SK-N-SH treated with all-trans-retinoic acid at 6 μM for 48 hours (cell line): ENCODE measurements at regions not wholly inside any gene's neighbourhood (a gene's known extent, or its start where the extent isn't known, plus 50 kb on each side); places are given as distances from the start of the nearest gene placed in this dataset.
"Not testable (repeated sequence)": the region's sequence is repeated elsewhere in the genome, so short reads cannot be mapped to it uniquely, and the experiment has no call there.

ENCODE experiments used
- ATAC-seq: fragments of 200-7000 bp; cut with Tn5 transposase; 3 replicates; pipeline ENCODE4 v1.9.1; 2020; ENCODE audit warnings: mild to moderate bottlenecking, moderate library complexity
- BACH2 ChIP-seq: fragments of 250-450 bp; sonication (Bioruptor Pico); IDR thresholded peaks from 2 replicates; pipeline ENCODE4 v1.9.0; 2021; ENCODE audit warnings: mild to moderate bottlenecking, borderline replicate concordance
- CSDC2 ChIP-seq: fragments of 250-450 bp; sonication (Bioruptor Pico); IDR thresholded peaks from 2 replicates; pipeline ENCODE4 v1.5.0; 2020; ENCODE audit warnings: mild to moderate bottlenecking, moderate library complexity
- ISL1 ChIP-seq: fragments of 250-450 bp; sonication (Bioruptor Pico); IDR thresholded peaks from 2 replicates; pipeline ENCODE4 v2.1.2; 2022; ENCODE audit warnings: mild to moderate bottlenecking, moderate library complexity
- OSR1 ChIP-seq: fragments of 250-450 bp; sonication (Bioruptor Pico); IDR thresholded peaks from 2 replicates; pipeline ENCODE4 v1.8.0; 2022; ENCODE audit warnings: moderate library complexity, mild to moderate bottlenecking, inconsistent platforms
- PPARA ChIP-seq: fragments of 250-450 bp; sonication (Bioruptor Pico); IDR thresholded peaks from 2 replicates; pipeline ENCODE4 v1.5.0; 2020; ENCODE audit warnings: mild to moderate bottlenecking, borderline replicate concordance
- RARB ChIP-seq: fragments of 250-450 bp; sonication (Bioruptor Pico); IDR thresholded peaks from 2 replicates; pipeline ENCODE4 v1.8.0; 2021; ENCODE audit warnings: mild to moderate bottlenecking, moderate library complexity
- SNAI2 ChIP-seq: fragments of 250-450 bp; sonication (Bioruptor Pico); IDR thresholded peaks from 2 replicates; pipeline ENCODE4 v1.5.0; 2020; ENCODE audit warnings: mild to moderate bottlenecking, moderate library complexity
- TCF4 ChIP-seq: fragments of 250-450 bp; sonication (Bioruptor Pico); IDR thresholded peaks from 2 replicates; pipeline ENCODE4 v1.8.0; 2021; ENCODE audit warnings: mild to moderate bottlenecking, moderate library complexity, borderline replicate concordance
- TOX ChIP-seq: fragments of 250-450 bp; sonication (Bioruptor Pico); IDR thresholded peaks from 2 replicates; pipeline ENCODE4 v1.8.0; 2021; ENCODE audit warnings: mild to moderate bottlenecking, moderate library complexity, borderline replicate concordance
- ZC3H10 ChIP-seq: fragments of 250-450 bp; sonication (Bioruptor Pico); IDR thresholded peaks from 2 replicates; pipeline ENCODE4 v1.5.1; 2021; ENCODE audit warnings: mild to moderate bottlenecking, moderate library complexity
- ZFP3 ChIP-seq: fragments of 250-450 bp; sonication (Bioruptor Pico); IDR thresholded peaks from 2 replicates; pipeline ENCODE4 v1.5.0; 2020; ENCODE audit warnings: mild to moderate bottlenecking, moderate library complexity
- ZFP30 ChIP-seq: fragments of 450-650 bp; formaldehyde crosslinking; IDR thresholded peaks from 2 replicates; pipeline ENCODE4 v1.5.0; 2022; ENCODE audit warnings: mild to moderate bottlenecking, moderate library complexity
- ZNF565 ChIP-seq: fragments of 450-650 bp; formaldehyde crosslinking; conservative IDR thresholded peaks from 2 replicates; pipeline ENCODE4 v1.5.0; 2020; ENCODE audit warnings: low read depth, mild to moderate bottlenecking, moderate library complexity
- ZNF70 ChIP-seq: fragments of 450-650 bp; formaldehyde crosslinking; IDR thresholded peaks from 2 replicates; pipeline ENCODE4 v1.5.0; 2020; ENCODE audit warnings: mild to moderate bottlenecking, moderate library complexity
- ZNF8 ChIP-seq: fragments of 450-650 bp; formaldehyde crosslinking; IDR thresholded peaks from 2 replicates; pipeline ENCODE4 v1.5.0; 2020; ENCODE audit warnings: mild to moderate bottlenecking, moderate library complexity
- TF ChIP-seq, protein P1 (sequence below): fragments of 250-450 bp; sonication (Bioruptor Pico); IDR thresholded peaks from 2 replicates; pipeline ENCODE4 v1.8.0; 2020; ENCODE audit warnings: mild to moderate bottlenecking, moderate library complexity, borderline replicate concordance
- TF ChIP-seq, protein P2 (sequence below): fragments of 250-450 bp; sonication (Bioruptor Pico); IDR thresholded peaks from 2 replicates; pipeline ENCODE4 v1.5.1; 2020; ENCODE audit warnings: low read depth, mild to moderate bottlenecking, moderate library complexity
- TF ChIP-seq, protein P3 (sequence below): fragments of 250-450 bp; sonication (Bioruptor Pico); IDR thresholded peaks from 2 replicates; pipeline ENCODE4 v1.5.1; 2021; ENCODE audit warnings: mild to moderate bottlenecking, moderate library complexity
- TF ChIP-seq, protein P4 (sequence below): fragments of 250-450 bp; sonication (Bioruptor Pico); IDR thresholded peaks from 2 replicates; pipeline ENCODE4 v1.8.0; 2021; ENCODE audit warnings: low read depth, mild to moderate bottlenecking, moderate library complexity, borderline replicate concordance

DNA sequence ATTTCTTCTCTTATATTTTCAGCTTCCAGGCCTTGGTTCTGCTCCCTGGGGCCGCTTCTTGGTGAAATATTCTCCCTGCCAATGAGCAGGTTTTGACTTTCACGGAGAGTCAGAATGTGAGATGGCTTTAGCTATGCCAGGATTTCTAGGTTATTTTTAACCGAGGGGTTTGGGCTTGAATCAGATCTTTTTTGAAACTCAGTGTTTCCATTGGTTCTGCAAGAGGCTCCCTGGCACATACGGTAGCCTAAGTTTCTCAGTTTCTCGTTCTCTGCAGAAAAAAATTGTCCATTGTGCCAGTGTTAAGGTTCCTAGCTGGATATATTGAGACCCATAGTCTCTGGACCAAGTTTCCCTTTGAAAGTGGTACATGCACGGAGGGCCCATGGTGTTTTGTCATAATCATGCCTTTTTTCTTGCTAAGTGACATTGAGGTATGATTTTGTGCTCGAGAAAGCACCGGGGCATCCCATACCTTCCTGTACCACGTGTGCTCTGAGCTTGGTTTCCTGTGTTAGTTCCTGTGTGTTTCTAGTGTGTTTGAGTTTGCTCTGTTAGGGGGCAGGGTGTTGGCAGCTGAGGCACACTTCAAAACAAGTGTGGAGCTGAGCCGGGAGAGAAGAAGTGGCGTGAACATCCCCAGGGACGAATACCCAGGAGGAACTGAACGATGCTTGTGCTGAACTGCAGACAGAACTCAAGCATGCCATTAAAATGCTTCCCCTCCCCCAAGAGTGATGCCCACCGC, 127.2 kb downstream of the HS3ST3B1 start:
- ATAC-seq: no peak
- TF ChIP-seq TOX (CRISPR knock-in tag): no peak
- TF ChIP-seq ZFP30 (CRISPR knock-in tag): no peak
- TF ChIP-seq SNAI2 (CRISPR knock-in tag): no peak
- TF ChIP-seq ZC3H10 (CRISPR knock-in tag): no peak
- no peak for TF ChIP-seq BACH2 (CRISPR knock-in tag)
- TF ChIP-seq, protein P1, sequence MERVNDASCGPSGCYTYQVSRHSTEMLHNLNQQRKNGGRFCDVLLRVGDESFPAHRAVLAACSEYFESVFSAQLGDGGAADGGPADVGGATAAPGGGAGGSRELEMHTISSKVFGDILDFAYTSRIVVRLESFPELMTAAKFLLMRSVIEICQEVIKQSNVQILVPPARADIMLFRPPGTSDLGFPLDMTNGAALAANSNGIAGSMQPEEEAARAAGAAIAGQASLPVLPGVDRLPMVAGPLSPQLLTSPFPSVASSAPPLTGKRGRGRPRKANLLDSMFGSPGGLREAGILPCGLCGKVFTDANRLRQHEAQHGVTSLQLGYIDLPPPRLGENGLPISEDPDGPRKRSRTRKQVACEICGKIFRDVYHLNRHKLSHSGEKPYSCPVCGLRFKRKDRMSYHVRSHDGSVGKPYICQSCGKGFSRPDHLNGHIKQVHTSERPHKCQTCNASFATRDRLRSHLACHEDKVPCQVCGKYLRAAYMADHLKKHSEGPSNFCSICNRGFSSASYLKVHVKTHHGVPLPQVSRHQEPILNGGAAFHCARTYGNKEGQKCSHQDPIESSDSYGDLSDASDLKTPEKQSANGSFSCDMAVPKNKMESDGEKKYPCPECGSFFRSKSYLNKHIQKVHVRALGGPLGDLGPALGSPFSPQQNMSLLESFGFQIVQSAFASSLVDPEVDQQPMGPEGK (CRISPR knock-in tag): no peak
- no peak for TF ChIP-seq OSR1
- TF ChIP-seq, protein P2, sequence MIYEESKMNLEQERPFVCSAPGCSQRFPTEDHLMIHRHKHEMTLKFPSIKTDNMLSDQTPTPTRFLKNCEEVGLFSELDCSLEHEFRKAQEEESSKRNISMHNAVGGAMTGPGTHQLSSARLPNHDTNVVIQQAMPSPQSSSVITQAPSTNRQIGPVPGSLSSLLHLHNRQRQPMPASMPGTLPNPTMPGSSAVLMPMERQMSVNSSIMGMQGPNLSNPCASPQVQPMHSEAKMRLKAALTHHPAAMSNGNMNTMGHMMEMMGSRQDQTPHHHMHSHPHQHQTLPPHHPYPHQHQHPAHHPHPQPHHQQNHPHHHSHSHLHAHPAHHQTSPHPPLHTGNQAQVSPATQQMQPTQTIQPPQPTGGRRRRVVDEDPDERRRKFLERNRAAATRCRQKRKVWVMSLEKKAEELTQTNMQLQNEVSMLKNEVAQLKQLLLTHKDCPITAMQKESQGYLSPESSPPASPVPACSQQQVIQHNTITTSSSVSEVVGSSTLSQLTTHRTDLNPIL: no peak
- TF ChIP-seq ZNF565 (CRISPR knock-in tag): no peak
- no peak for TF ChIP-seq ZFP3
- TF ChIP-seq ZNF8 (CRISPR knock-in tag): no peak

DNA sequence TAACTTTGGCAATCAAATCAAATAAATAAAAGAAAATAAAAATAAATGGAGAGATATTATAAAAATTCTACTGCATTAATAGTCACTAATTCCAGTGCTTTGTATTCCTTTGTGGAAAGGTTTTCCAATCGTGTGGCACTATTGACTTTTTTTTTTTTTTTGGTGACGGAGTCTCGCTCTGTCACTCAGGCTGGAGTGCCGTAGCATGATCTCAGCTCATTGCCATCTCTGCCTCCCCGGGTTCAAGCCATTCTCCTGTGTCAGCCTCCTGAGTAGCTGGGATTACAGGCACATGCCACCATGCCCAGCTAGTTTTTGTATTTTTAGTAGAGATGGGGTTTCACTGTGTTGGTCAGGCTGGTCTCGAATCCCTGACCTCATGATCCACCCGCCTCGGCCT, 122.3 kb downstream of the HS3ST3B1 start:
- not testable (repeated sequence) for ATAC-seq

DNA sequence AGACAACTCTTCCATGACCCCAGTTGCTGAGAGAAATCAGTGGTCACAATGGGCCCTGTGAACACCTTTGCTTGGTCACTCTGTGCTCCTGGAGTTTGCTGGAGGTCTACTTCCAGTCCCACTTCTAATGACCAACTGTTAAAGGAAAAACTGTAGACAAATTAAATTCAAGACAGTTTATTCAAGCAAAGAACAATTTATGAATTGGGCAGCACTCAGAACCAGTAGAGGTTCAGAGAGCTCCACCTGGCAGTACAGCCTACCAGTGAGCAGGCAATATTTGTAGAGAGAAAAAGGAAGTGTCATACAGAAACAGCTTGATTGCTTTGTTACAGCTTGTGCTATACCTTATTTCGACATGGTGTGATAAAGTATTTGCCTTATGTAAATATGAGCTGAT, 116.5 kb downstream of the HS3ST3B1 start:
- TF ChIP-seq, protein P2: no peak
- TF ChIP-seq ZNF70 (CRISPR knock-in tag): no peak
- TF ChIP-seq CSDC2 (CRISPR knock-in tag): no peak
- ATAC-seq: no peak

DNA sequence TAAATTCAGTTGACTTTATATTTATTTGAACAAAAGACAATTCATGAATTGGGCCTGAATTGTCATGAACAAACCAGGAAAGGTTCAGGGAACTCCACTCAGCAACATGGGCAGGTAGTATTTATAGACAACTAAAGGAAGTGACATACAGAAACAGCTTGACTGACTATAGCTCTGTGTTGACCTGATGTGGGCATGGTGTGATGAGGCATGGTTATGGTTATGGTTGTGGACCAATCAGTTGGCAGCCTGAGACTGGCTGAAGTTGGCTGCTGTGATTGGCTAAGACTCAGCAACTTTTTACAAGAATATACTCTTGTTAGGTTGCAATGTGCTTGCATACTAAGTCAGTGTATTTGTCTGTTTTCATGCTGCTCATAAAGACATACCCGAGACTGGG, 108.4 kb downstream of the HS3ST3B1 start:
- TF ChIP-seq, protein P3, sequence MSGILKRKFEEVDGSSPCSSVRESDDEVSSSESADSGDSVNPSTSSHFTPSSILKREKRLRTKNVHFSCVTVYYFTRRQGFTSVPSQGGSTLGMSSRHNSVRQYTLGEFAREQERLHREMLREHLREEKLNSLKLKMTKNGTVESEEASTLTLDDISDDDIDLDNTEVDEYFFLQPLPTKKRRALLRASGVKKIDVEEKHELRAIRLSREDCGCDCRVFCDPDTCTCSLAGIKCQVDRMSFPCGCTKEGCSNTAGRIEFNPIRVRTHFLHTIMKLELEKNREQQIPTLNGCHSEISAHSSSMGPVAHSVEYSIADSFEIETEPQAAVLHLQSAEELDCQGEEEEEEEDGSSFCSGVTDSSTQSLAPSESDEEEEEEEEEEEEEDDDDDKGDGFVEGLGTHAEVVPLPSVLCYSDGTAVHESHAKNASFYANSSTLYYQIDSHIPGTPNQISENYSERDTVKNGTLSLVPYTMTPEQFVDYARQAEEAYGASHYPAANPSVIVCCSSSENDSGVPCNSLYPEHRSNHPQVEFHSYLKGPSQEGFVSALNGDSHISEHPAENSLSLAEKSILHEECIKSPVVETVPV (CRISPR knock-in tag): no peak
- no peak for TF ChIP-seq ZNF565 (CRISPR knock-in tag)
- TF ChIP-seq, protein P4, sequence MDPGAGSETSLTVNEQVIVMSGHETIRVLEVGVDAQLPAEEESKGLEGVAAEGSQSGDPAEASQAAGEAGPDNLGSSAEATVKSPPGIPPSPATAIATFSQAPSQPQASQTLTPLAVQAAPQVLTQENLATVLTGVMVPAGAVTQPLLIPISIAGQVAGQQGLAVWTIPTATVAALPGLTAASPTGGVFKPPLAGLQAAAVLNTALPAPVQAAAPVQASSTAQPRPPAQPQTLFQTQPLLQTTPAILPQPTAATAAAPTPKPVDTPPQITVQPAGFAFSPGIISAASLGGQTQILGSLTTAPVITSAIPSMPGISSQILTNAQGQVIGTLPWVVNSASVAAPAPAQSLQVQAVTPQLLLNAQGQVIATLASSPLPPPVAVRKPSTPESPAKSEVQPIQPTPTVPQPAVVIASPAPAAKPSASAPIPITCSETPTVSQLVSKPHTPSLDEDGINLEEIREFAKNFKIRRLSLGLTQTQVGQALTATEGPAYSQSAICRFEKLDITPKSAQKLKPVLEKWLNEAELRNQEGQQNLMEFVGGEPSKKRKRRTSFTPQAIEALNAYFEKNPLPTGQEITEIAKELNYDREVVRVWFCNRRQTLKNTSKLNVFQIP (CRISPR knock-in tag): no peak
- TF ChIP-seq RARB (CRISPR knock-in tag): no peak
- no peak for TF ChIP-seq SNAI2 (CRISPR knock-in tag)
- TF ChIP-seq ZNF8 (CRISPR knock-in tag): no peak
- TF ChIP-seq BACH2 (CRISPR knock-in tag): no peak
- TF ChIP-seq, protein P1 (CRISPR knock-in tag): no peak
- TF ChIP-seq PPARA: no peak
- no peak for TF ChIP-seq TCF4 (CRISPR knock-in tag)
- TF ChIP-seq, protein P2: no peak
- TF ChIP-seq CSDC2 (CRISPR knock-in tag): no peak
- no peak for TF ChIP-seq ISL1 (CRISPR knock-in tag)
- ATAC-seq: no peak
